ENCODE measurements at regions not wholly inside any gene's neighbourhood (a gene's known extent, or its start where the extent isn't known, plus 50 kb on each side); places are given as distances from the start of the nearest gene placed in this dataset.

- TF ChIP-seq CTCF (IDR thresholded peaks at IDR 0.05) (no peak), POLR2A (IDR thresholded peaks at IDR 0.05) (no peak)
These were observed 148.8 kb upstream of the ZNF608 start for GRCh38 chr5:124895236-124895635.

All from lower leg skin (tissue), 3 donors.